ENCODE measurements at regions not wholly inside any gene's neighbourhood (a gene's known extent, or its start where the extent isn't known, plus 50 kb on each side); places are given as distances from the start of the nearest gene placed in this dataset.
"Not testable (repeated sequence)": the region's sequence is repeated elsewhere in the genome, so short reads cannot be mapped to it uniquely, and the experiment has no call there.

GRCh38 chr2:17223211-17223610, 295.0 kb downstream of the RAD51AP2 start:
- no peak overlapping the region for H3K27ac ChIP-seq
- TF ChIP-seq, protein P1, sequence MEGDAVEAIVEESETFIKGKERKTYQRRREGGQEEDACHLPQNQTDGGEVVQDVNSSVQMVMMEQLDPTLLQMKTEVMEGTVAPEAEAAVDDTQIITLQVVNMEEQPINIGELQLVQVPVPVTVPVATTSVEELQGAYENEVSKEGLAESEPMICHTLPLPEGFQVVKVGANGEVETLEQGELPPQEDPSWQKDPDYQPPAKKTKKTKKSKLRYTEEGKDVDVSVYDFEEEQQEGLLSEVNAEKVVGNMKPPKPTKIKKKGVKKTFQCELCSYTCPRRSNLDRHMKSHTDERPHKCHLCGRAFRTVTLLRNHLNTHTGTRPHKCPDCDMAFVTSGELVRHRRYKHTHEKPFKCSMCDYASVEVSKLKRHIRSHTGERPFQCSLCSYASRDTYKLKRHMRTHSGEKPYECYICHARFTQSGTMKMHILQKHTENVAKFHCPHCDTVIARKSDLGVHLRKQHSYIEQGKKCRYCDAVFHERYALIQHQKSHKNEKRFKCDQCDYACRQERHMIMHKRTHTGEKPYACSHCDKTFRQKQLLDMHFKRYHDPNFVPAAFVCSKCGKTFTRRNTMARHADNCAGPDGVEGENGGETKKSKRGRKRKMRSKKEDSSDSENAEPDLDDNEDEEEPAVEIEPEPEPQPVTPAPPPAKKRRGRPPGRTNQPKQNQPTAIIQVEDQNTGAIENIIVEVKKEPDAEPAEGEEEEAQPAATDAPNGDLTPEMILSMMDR (IDR thresholded peaks at IDR 0.05), result no peak
- no peak for TF ChIP-seq POLR2A (IDR thresholded peaks at IDR 0.05)

DNA sequence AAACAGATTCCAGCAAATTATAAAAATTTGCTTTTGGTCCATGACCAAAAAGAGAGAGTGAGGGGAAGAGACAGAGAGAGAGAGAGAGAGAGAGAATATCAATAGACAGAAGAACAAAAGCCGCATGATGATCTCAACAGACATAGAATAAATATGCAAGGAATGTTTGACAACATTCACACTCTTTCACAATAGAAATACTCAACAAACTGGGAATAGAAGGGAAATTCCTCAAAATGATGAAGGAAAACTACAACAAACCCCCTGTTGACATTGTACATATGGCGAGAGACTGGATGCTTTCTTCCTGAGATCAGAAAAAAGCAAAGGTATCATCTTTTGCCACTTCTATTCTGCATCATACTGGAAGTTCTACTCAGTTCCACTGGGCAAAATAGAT, 309.7 kb downstream of the RAD51AP2 start:
- H3K4me3 ChIP-seq, result no peak overlapping the region
- TF ChIP-seq, protein P1 (IDR thresholded peaks at IDR 0.05), result no peak
- no peaks in the 10 kb centered on the region for H3K36me3 ChIP-seq
- H3K4me1 ChIP-seq, result no peaks in the 10 kb centered on the region
- no peak for DNase-seq
- H3K27me3 ChIP-seq, result no peaks in the 10 kb centered on the region
- H3K9me3 ChIP-seq, result no peaks in the 10 kb centered on the region
- H3K27ac ChIP-seq, result no peak overlapping the region

More at GRCh38 chr2:17223211-17223610, 295.0 kb downstream of the RAD51AP2 start:
- H3K4me1 ChIP-seq, result no peaks in the 10 kb centered on the region
- H3K9me3 ChIP-seq, result no peaks in the 10 kb centered on the region
- DNase-seq, result no peak
- no peak overlapping the region for H3K4me3 ChIP-seq
- no peaks in the 10 kb centered on the region for H3K36me3 ChIP-seq
- no peaks in the 10 kb centered on the region for H3K27me3 ChIP-seq

DNA sequence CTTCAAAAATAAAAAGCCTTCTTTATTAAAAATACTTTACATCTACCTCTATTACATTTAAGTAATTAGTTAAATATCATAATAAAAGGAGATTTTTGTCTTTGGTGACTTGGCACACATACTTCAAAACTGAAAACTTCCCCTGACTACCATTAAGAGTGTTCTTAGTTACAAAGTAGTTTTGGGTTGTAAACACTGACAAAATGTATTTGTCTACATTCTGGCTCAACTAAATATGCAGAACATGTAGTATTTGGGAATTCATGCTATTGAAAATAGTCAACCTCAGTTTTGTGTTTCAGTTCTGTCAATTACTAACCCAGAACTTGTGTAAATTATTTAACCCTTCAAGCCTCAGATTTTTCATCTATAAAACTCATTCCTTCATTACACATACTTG, 311.5 kb downstream of the RAD51AP2 start:
- Histone ChIP-seq H3K9me3 (no peaks in the 10 kb centered on the region), H3K27me3 (no peaks in the 10 kb centered on the region), H3K36me3 (no peaks in the 10 kb centered on the region), H3K4me1 (no peaks in the 10 kb centered on the region), H3K4me3 (no peak overlapping the region), H3K27ac (no peak overlapping the region)
- no peak for DNase-seq
- TF ChIP-seq, protein P1 (IDR thresholded peaks at IDR 0.05), result no peak
- no peak for TF ChIP-seq POLR2A (IDR thresholded peaks at IDR 0.05)

GRCh38 chr2:17204214-17204613, 314.0 kb downstream of the RAD51AP2 start:
- not testable (repeated sequence) for H3K27ac ChIP-seq, H3K27me3 ChIP-seq, DNase-seq, H3K4me1 ChIP-seq, H3K9me3 ChIP-seq, H3K4me3 ChIP-seq, H3K36me3 ChIP-seq

- H3K9me3 ChIP-seq, H3K4me1 ChIP-seq, H3K4me3 ChIP-seq, H3K36me3 ChIP-seq, H3K27ac ChIP-seq, H3K27me3 ChIP-seq: not testable (repeated sequence)
- DNase-seq, result peak in 1 of 3 donors; percentile 27
Observed at GRCh38 chr2:17202628-17203027, 315.6 kb downstream of the RAD51AP2 start.

DNA sequence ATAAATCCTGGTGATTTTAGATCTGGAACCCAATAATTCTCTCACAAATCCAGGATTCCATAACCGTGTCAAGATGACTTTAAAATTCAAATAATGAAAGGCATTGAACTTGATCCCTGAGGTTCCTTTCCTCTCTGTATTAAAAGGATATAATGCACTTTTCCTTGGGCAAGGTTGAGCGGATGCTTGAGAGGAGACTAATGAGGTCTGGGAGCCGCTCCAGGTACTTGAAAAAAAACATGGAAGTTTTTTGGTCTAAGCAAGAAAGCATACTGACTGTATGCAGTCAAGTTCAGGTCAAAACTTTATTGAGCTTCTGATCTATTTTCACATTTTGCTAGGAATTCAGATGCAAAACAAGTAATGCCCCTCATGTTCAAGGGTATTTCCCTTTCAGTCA, 318.5 kb downstream of the RAD51AP2 start:
- Histone ChIP-seq H3K9me3 (no peaks in the 10 kb centered on the region), H3K27ac (no peak overlapping the region), H3K27me3 (no peaks in the 10 kb centered on the region), H3K4me1 (no peaks in the 10 kb centered on the region), H3K4me3 (no peak overlapping the region), H3K36me3 (no peaks in the 10 kb centered on the region)
- no peak for DNase-seq
- TF ChIP-seq POLR2A (IDR thresholded peaks at IDR 0.05), result no peak
- TF ChIP-seq, protein P1 (IDR thresholded peaks at IDR 0.05), result no peak

- Histone ChIP-seq H3K27ac (no peak overlapping the region), H3K36me3 (no peaks in the 10 kb centered on the region), H3K4me1 (no peaks in the 10 kb centered on the region), H3K27me3 (no peaks in the 10 kb centered on the region), H3K4me3 (no peak overlapping the region), H3K9me3 (no peaks in the 10 kb centered on the region)
- DNase-seq, result no peak
- TF ChIP-seq, protein P1 (IDR thresholded peaks at IDR 0.05), result no peak
- TF ChIP-seq POLR2A (IDR thresholded peaks at IDR 0.05), result no peak
Observed at GRCh38 chr2:17196380-17196779, 321.9 kb downstream of the RAD51AP2 start.
